Activated CD4-positive, alpha-beta T cell treated with anti-CD3 and anti-CD28 coated beads, Interleukin-2, amount 10 ng/mL, durations not matched to agents 24 days and 14 days (primary cell): ENCODE measurements at regions not wholly inside any gene's neighbourhood (a gene's known extent, or its start where the extent isn't known, plus 50 kb on each side); places are given as distances from the start of the nearest gene placed in this dataset.

Source experiments
- DNase-seq: peaks from one replicate; pipeline ENCODE4 v3.0.0; 2022
- H3K27ac Mint-ChIP-seq: one replicate; pipeline ENCODE4 v1.8.0; 2022; ENCODE audit warnings: mild to moderate bottlenecking, mixed read lengths
- H3K27me3 Mint-ChIP-seq: one replicate; pipeline ENCODE4 v1.8.0; 2022; ENCODE audit warnings: mixed read lengths
- H3K36me3 Mint-ChIP-seq: one replicate; pipeline ENCODE4 v1.8.0; 2022; ENCODE audit warnings: low read depth, mild to moderate bottlenecking, mixed read lengths
- H3K4me1 Mint-ChIP-seq: one replicate; pipeline ENCODE4 v1.8.0; 2021; ENCODE audit warnings: mixed read lengths
- H3K4me3 Mint-ChIP-seq: one replicate; pipeline ENCODE4 v1.8.0; 2022; ENCODE audit warnings: mild to moderate bottlenecking, moderate library complexity, mixed read lengths
- H3K9me3 Mint-ChIP-seq: one replicate; pipeline ENCODE4 v1.8.0; 2021; ENCODE audit warnings: mixed read lengths
- intact Hi-C: fragments of 100-400 bp; cut with micrococcal nuclease; formaldehyde crosslinking; loops from one replicate; pipeline ENCODE4 v1.15.1; 2023

GRCh38 chr5:159734366-159734765 is 181.9 kb upstream of the ADRA1B start:
- intact Hi-C loops: no loop called here
- Mint-ChIP-seq H3K36me3 (no peaks in the 10 kb centered on the region), H3K9me3 (no peaks in the 10 kb centered on the region), H3K27ac (no peak overlapping the region), H3K4me3 (no peak overlapping the region), H3K27me3 (peaks cover 11% of the 10 kb centered on the region), H3K4me1 (no peaks in the 10 kb centered on the region)
- no peak for DNase-seq

GRCh38 chr5:159735036-159735435 is 181.2 kb upstream of the ADRA1B start:
- intact Hi-C loops: no loop called here
- no peaks in the 10 kb centered on the region for H3K9me3 Mint-ChIP-seq
- no peaks in the 10 kb centered on the region for H3K36me3 Mint-ChIP-seq
- H3K27ac Mint-ChIP-seq: no peak overlapping the region
- H3K4me1 Mint-ChIP-seq: no peaks in the 10 kb centered on the region
- no peak overlapping the region for H3K4me3 Mint-ChIP-seq
- H3K27me3 Mint-ChIP-seq: peaks cover 6% of the 10 kb centered on the region
- no peak for DNase-seq

GRCh38 chr5:159735749-159736660 is 180.3 kb upstream of the ADRA1B start:
- no peaks in the 10 kb centered on the region for H3K4me1 Mint-ChIP-seq
- peaks cover 8% of the 10 kb centered on the region for H3K9me3 Mint-ChIP-seq
- intact Hi-C loops: no loop called here
- no peak for DNase-seq
- H3K4me3 Mint-ChIP-seq: no peak overlapping the region
- no peak overlapping the region for H3K27ac Mint-ChIP-seq
- no peaks in the 10 kb centered on the region for H3K36me3 Mint-ChIP-seq
- H3K27me3 Mint-ChIP-seq: peaks cover 5% of the 10 kb centered on the region

GRCh38 chr5:159736844-159737243 is 179.4 kb upstream of the ADRA1B start:
- Mint-ChIP-seq H3K27ac (no peak overlapping the region), H3K36me3 (no peaks in the 10 kb centered on the region), H3K9me3 (peaks cover 8% of the 10 kb centered on the region), H3K4me1 (no peaks in the 10 kb centered on the region), H3K27me3 (no peaks in the 10 kb centered on the region), H3K4me3 (no peak overlapping the region)
- intact Hi-C loops: no loop called here
- DNase-seq: no peak

- no peak overlapping the region for H3K27ac Mint-ChIP-seq
- intact Hi-C loops: no loop called here
- H3K27me3 Mint-ChIP-seq: no peaks in the 10 kb centered on the region
- H3K4me1 Mint-ChIP-seq: no peaks in the 10 kb centered on the region
- peaks cover 8% of the 10 kb centered on the region for H3K9me3 Mint-ChIP-seq
- no peak overlapping the region for H3K4me3 Mint-ChIP-seq
- DNase-seq: no peak
- H3K36me3 Mint-ChIP-seq: no peaks in the 10 kb centered on the region
Measured at GRCh38 chr5:159737263-159737662, 179.0 kb upstream of the ADRA1B start.

- intact Hi-C loops: no loop called here
- no peaks in the 10 kb centered on the region for H3K4me1 Mint-ChIP-seq
- no peak overlapping the region for H3K27ac Mint-ChIP-seq
- H3K36me3 Mint-ChIP-seq: no peaks in the 10 kb centered on the region
- H3K27me3 Mint-ChIP-seq: no peaks in the 10 kb centered on the region
- no peak overlapping the region for H3K4me3 Mint-ChIP-seq
- peaks cover 8% of the 10 kb centered on the region for H3K9me3 Mint-ChIP-seq
- no peak for DNase-seq
Measured at GRCh38 chr5:159741829-159742322, 174.4 kb upstream of the ADRA1B start.

GRCh38 chr5:159743234-159743633 is 173.0 kb upstream of the ADRA1B start:
- peaks cover 8% of the 10 kb centered on the region for H3K9me3 Mint-ChIP-seq
- DNase-seq: no peak
- H3K4me3 Mint-ChIP-seq: no peak overlapping the region
- H3K4me1 Mint-ChIP-seq: no peaks in the 10 kb centered on the region
- no peak overlapping the region for H3K27ac Mint-ChIP-seq
- no peaks in the 10 kb centered on the region for H3K36me3 Mint-ChIP-seq
- intact Hi-C loops: no loop called here
- no peaks in the 10 kb centered on the region for H3K27me3 Mint-ChIP-seq

GRCh38 chr5:159746707-159747106 is 169.6 kb upstream of the ADRA1B start:
- no peak overlapping the region for H3K27ac Mint-ChIP-seq
- H3K4me1 Mint-ChIP-seq: no peaks in the 10 kb centered on the region
- H3K36me3 Mint-ChIP-seq: no peaks in the 10 kb centered on the region
- DNase-seq: no peak
- H3K27me3 Mint-ChIP-seq: no peaks in the 10 kb centered on the region
- H3K4me3 Mint-ChIP-seq: no peak overlapping the region
- intact Hi-C loops: no loop called here
- H3K9me3 Mint-ChIP-seq: no peaks in the 10 kb centered on the region

- Mint-ChIP-seq H3K9me3 (no peaks in the 10 kb centered on the region), H3K4me1 (no peaks in the 10 kb centered on the region), H3K36me3 (no peaks in the 10 kb centered on the region), H3K27ac (no peak overlapping the region), H3K4me3 (no peak overlapping the region), H3K27me3 (no peaks in the 10 kb centered on the region)
- DNase-seq: no peak
- intact Hi-C loops: no loop called here
Measured at GRCh38 chr5:159749146-159749545, 167.1 kb upstream of the ADRA1B start.

GRCh38 chr5:159750226-159750625 is 166.1 kb upstream of the ADRA1B start:
- Mint-ChIP-seq H3K9me3 (no peaks in the 10 kb centered on the region), H3K27ac (no peak overlapping the region), H3K36me3 (no peaks in the 10 kb centered on the region), H3K27me3 (no peaks in the 10 kb centered on the region), H3K4me3 (no peak overlapping the region), H3K4me1 (no peaks in the 10 kb centered on the region)
- intact Hi-C loops: no loop called here
- DNase-seq: no peak

GRCh38 chr5:159751459-159751858 is 164.8 kb upstream of the ADRA1B start:
- no peak overlapping the region for H3K4me3 Mint-ChIP-seq
- H3K4me1 Mint-ChIP-seq: no peaks in the 10 kb centered on the region
- H3K27ac Mint-ChIP-seq: no peak overlapping the region
- no peaks in the 10 kb centered on the region for H3K9me3 Mint-ChIP-seq
- intact Hi-C loops: no loop called here
- H3K27me3 Mint-ChIP-seq: no peaks in the 10 kb centered on the region
- no peaks in the 10 kb centered on the region for H3K36me3 Mint-ChIP-seq
- DNase-seq: no peak

- DNase-seq: no peak
- Mint-ChIP-seq H3K36me3 (no peaks in the 10 kb centered on the region), H3K27ac (no peak overlapping the region), H3K4me3 (no peak overlapping the region), H3K27me3 (no peaks in the 10 kb centered on the region), H3K4me1 (no peaks in the 10 kb centered on the region), H3K9me3 (no peaks in the 10 kb centered on the region)
- intact Hi-C loops: no loop called here
Measured at GRCh38 chr5:159752622-159753275, 163.5 kb upstream of the ADRA1B start.

- Mint-ChIP-seq H3K27me3 (peaks cover 6% of the 10 kb centered on the region), H3K27ac (no peak overlapping the region), H3K4me1 (no peaks in the 10 kb centered on the region), H3K4me3 (no peak overlapping the region), H3K9me3 (no peaks in the 10 kb centered on the region), H3K36me3 (no peaks in the 10 kb centered on the region)
- intact Hi-C loops: no loop called here
- no peak for DNase-seq
Measured at GRCh38 chr5:159758189-159758588, 158.1 kb upstream of the ADRA1B start.

GRCh38 chr5:159759791-159760290 is 156.4 kb upstream of the ADRA1B start:
- H3K36me3 Mint-ChIP-seq: no peaks in the 10 kb centered on the region
- no peak overlapping the region for H3K4me3 Mint-ChIP-seq
- DNase-seq: no peak
- H3K27me3 Mint-ChIP-seq: peaks cover 6% of the 10 kb centered on the region
- H3K9me3 Mint-ChIP-seq: no peaks in the 10 kb centered on the region
- no peak overlapping the region for H3K27ac Mint-ChIP-seq
- intact Hi-C loops: no loop called here
- peaks cover 9% of the 10 kb centered on the region for H3K4me1 Mint-ChIP-seq
